Lower leg skin (tissue), 3 donors: ENCODE measurements at regions not wholly inside any gene's neighbourhood (a gene's known extent, or its start where the extent isn't known, plus 50 kb on each side); places are given as distances from the start of the nearest gene placed in this dataset.
"Not testable (repeated sequence)": the region's sequence is repeated elsewhere in the genome, so short reads cannot be mapped to it uniquely, and the experiment has no call there.

Experiments
- POLR2A ChIP-seq, 2 donors: fragments of 450-650 bp; IDR thresholded peaks; one replicate each; pipeline ENCODE4 v1.6.1; 2016 to 2017; ENCODE audit warnings: antibody characterized with exemption in 2 of 2, mild to moderate bottlenecking in 1 of 2, moderate library complexity in 1 of 2
- TF ChIP-seq, protein P1 (sequence below), 3 donors: fragments of 450-650 bp; IDR thresholded peaks; one replicate each; pipeline ENCODE4 v1.5.1; 2016; ENCODE audit warnings: antibody characterized with exemption in 3 of 3, mild to moderate bottlenecking in 3 of 3, moderate library complexity in 2 of 3

DNA sequence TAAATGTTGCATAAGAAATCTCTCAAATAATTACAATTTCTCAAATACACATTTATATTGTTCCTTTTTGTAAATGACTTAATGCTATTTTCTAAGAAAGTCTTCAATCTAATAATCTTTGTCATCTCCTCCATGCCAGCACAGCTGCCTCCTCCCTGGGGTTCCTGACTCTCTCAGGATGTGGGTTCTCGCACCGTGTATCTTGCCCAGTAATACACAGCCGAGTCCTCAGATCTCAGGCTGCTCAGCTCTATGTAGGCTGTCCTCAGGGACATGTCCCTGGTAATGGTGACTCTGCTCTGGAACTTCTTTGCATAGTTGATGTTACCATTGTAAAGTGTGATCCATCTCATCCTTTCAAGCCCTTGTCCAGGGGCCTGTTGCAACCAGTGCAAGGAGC, 1223.7 kb downstream of the TMEM121 start:
- TF ChIP-seq POLR2A (IDR thresholded peaks at IDR 0.05) = not testable (repeated sequence)
- TF ChIP-seq, protein P1, sequence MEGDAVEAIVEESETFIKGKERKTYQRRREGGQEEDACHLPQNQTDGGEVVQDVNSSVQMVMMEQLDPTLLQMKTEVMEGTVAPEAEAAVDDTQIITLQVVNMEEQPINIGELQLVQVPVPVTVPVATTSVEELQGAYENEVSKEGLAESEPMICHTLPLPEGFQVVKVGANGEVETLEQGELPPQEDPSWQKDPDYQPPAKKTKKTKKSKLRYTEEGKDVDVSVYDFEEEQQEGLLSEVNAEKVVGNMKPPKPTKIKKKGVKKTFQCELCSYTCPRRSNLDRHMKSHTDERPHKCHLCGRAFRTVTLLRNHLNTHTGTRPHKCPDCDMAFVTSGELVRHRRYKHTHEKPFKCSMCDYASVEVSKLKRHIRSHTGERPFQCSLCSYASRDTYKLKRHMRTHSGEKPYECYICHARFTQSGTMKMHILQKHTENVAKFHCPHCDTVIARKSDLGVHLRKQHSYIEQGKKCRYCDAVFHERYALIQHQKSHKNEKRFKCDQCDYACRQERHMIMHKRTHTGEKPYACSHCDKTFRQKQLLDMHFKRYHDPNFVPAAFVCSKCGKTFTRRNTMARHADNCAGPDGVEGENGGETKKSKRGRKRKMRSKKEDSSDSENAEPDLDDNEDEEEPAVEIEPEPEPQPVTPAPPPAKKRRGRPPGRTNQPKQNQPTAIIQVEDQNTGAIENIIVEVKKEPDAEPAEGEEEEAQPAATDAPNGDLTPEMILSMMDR (IDR thresholded peaks at IDR 0.05) = not testable (repeated sequence)
